GM23248 (cell line): ENCODE measurements at regions not wholly inside any gene's neighbourhood (a gene's known extent, or its start where the extent isn't known, plus 50 kb on each side); places are given as distances from the start of the nearest gene placed in this dataset.
A peak's percentile ranks its signal among the peaks of the same experiment; 100 is the strongest.

Experiments
- DNase-seq: peaks from one replicate; pipeline ENCODE4 v3.0.0-alpha.2; 2015
- H2AFZ ChIP-seq: fragments of 200-600 bp; sonication (generic); 2 replicates; pipeline ENCODE4 v1.6.1; 2016; ENCODE audit warnings: antibody characterized with exemption
- H3F3A ChIP-seq: fragments of 200-600 bp; sonication (generic); 2 replicates; pipeline ENCODE4 v1.6.1; 2016; ENCODE audit warnings: mild to moderate bottlenecking, antibody characterized with exemption, mixed run types; ENCODE audit not compliant: insufficient read depth
- H3K27ac ChIP-seq: fragments of 200-600 bp; sonication (generic); 2 replicates; pipeline ENCODE4 v1.5.1; 2016; ENCODE audit warnings: mild to moderate bottlenecking
- H3K27me3 ChIP-seq: fragments of 200-600 bp; sonication (generic); replicated peaks from 2 replicates; pipeline ENCODE4 v1.6.1; 2016; ENCODE audit warnings: mild to moderate bottlenecking; ENCODE audit not compliant: insufficient read depth
- H3K36me3 ChIP-seq: fragments of 200-600 bp; sonication (generic); 2 replicates; pipeline ENCODE4 v1.6.1; 2016; ENCODE audit warnings: low read depth, mild to moderate bottlenecking
- H3K4me1 ChIP-seq: fragments of 200-600 bp; sonication (generic); 2 replicates; pipeline ENCODE4 v1.6.1; 2016; ENCODE audit warnings: mild to moderate bottlenecking; ENCODE audit not compliant: insufficient read depth
- H3K4me2 ChIP-seq: fragments of 200-600 bp; sonication (generic); one replicate; pipeline ENCODE4 v1.6.1; 2016; ENCODE audit warnings: mild to moderate bottlenecking; ENCODE audit not compliant: unreplicated experiment
- H3K4me3 ChIP-seq: fragments of 200-600 bp; sonication (generic); 2 replicates; pipeline ENCODE4 v1.5.1; 2016; ENCODE audit warnings: mild to moderate bottlenecking
- H3K79me2 ChIP-seq: fragments of 200-600 bp; sonication (generic); 2 replicates; pipeline ENCODE4 v1.6.1; 2016; ENCODE audit warnings: mild to moderate bottlenecking; ENCODE audit not compliant: insufficient read depth
- H3K9ac ChIP-seq: fragments of 200-600 bp; sonication (generic); 2 replicates; pipeline ENCODE4 v1.6.1; 2016; ENCODE audit warnings: mild to moderate bottlenecking
- H3K9me2 ChIP-seq: fragments of 200-600 bp; sonication (generic); 2 replicates; pipeline ENCODE4 v1.6.1; 2016; ENCODE audit warnings: mixed run types, mild to moderate bottlenecking, moderate library complexity; ENCODE audit not compliant: insufficient read depth
- H3K9me3 ChIP-seq: fragments of 200-600 bp; sonication (generic); one replicate; pipeline ENCODE4 v1.6.1; 2017; ENCODE audit warnings: low read depth
- H4K20me1 ChIP-seq: fragments of 200-600 bp; sonication (generic); 2 replicates; pipeline ENCODE4 v1.6.0; 2016; ENCODE audit not compliant: insufficient read depth
- EZH2 ChIP-seq: fragments of 200-600 bp; sonication (generic); IDR thresholded peaks from 2 replicates; pipeline ENCODE4 v1.6.1; 2018; ENCODE audit warnings: antibody characterized with exemption, mild to moderate bottlenecking; ENCODE audit not compliant: insufficient read depth, poor library complexity, severe bottlenecking
- EZH2phosphoT487 ChIP-seq: fragments of 200-600 bp; sonication (generic); IDR thresholded peaks from 2 replicates; pipeline ENCODE4 v1.6.1; 2018; ENCODE audit warnings: antibody characterized with exemption, moderate library complexity, mild to moderate bottlenecking, low read depth; ENCODE audit not compliant: insufficient read depth
- WGBS, 2 experiments: methylation state at CpG; one replicate each; pipeline ENCODE4 v1.1.6; 2015 to 2017; ENCODE audit warnings: low lambda C conversion rate in 2 of 2, low coverage in 1 of 2; ENCODE audit errors: missing lambda C conversion rate in 2 of 2; 5-methylcytosine and 5-hydroxymethylcytosine counted together
- in situ Hi-C: fragments of 300-500 bp; cut with MboI; formaldehyde crosslinking; loops from 2 replicates; pipeline ENCODE4 v1.15.0; 2020

DNA sequence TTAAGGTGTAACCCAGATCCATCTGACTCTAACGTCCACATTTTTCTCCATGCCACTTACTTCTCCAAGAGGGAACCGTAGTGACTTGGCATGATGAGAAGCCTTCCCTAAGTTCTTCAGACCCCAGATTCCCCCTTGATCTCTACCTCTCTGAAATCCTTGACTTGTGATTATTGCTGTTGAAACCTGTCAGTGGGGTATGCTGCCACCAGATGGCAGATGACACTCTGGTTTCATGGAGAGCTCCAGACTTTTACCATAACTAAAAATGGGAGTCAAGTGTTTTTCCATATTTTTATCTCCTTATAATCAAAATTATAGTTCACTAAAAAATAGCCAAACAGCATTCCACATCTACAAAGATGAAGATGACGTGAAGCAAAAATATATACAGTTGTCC lies 504.2 kb downstream of the SOX6 start:
- TF ChIP-seq EZH2phosphoT487 = no peak
- no peak for TF ChIP-seq EZH2
- no peak overlapping the region for H3K27ac ChIP-seq
- no peaks in the 10 kb centered on the region for H3K9me3 ChIP-seq
- peak; percentile 18 for DNase-seq
- H3K4me2 ChIP-seq = no peak overlapping the region
- 44 to 48% methylated on average over 3 of the region's 3 CpGs for WGBS, 2 experiments
- no peaks in the 10 kb centered on the region for H3K9me2 ChIP-seq
- H3K4me1 ChIP-seq = no peaks in the 10 kb centered on the region
- H3F3A ChIP-seq = no peaks in the 10 kb centered on the region
- H3K36me3 ChIP-seq = no peaks in the 10 kb centered on the region
- H3K4me3 ChIP-seq = no peak overlapping the region
- H3K79me2 ChIP-seq = no peaks in the 10 kb centered on the region
- in situ Hi-C loops = no loop called here
- H3K27me3 ChIP-seq = no peaks in the 10 kb centered on the region; the same call in none of the 2 replicates
- H4K20me1 ChIP-seq = no peaks in the 10 kb centered on the region
- H3K9ac ChIP-seq = no peak overlapping the region
- H2AFZ ChIP-seq = no peak overlapping the region

DNA sequence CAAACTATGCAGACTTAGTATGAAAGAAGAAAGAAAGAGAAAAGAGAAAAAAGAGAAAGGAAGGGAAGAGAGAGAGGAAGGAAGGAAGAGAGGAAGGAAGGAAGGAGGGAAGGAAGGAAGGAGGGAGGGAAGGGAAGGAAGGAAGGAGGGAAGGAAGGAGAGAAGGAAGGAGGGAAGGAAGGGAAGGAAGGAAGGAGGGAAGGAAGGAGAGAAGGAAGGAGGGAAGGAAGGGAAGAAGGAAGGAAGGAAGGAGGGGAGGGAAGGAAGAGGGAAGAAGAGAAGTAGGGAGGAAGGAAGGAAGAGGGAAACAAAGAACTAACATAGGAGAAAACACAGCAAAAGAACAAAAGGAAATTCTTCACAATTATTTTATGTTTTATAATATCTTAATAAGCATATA lies 502.1 kb downstream of the SOX6 start:
- no peaks in the 10 kb centered on the region for H3K36me3 ChIP-seq
- DNase-seq = no peak
- TF ChIP-seq EZH2 = no peak
- no peak for TF ChIP-seq EZH2phosphoT487
- H3K4me1 ChIP-seq = no peaks in the 10 kb centered on the region
- H3K27me3 ChIP-seq = no peaks in the 10 kb centered on the region; the same call in none of the 2 replicates
- H2AFZ ChIP-seq = no peak overlapping the region
- H3K4me3 ChIP-seq = no peak overlapping the region
- H4K20me1 ChIP-seq = no peaks in the 10 kb centered on the region
- H3F3A ChIP-seq = no peaks in the 10 kb centered on the region
- no peak overlapping the region for H3K27ac ChIP-seq
- no peak overlapping the region for H3K9ac ChIP-seq
- H3K9me3 ChIP-seq = no peaks in the 10 kb centered on the region
- H3K79me2 ChIP-seq = no peaks in the 10 kb centered on the region
- in situ Hi-C loops = no loop called here
- H3K4me2 ChIP-seq = no peak overlapping the region
- H3K9me2 ChIP-seq = no peaks in the 10 kb centered on the region

DNA sequence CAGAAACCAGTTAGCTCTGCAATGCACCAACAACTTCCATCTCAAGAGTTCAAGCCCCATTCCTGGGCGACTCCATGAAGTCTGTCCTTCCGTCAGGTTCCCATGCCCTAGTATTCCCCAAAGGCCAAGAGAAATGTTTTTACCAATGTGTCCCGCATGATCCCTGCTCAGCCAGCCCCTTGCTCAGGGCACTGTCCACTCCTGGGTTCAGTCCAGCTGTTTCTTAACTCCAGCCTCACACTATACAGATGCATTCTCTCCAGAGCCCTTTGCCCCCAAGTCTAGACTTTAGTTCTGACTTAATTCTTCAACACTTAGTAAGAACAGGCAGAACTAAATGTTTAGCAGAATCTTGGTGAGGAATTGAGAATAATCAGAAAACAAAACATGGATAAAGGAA lies 497.5 kb downstream of the SOX6 start:
- Histone ChIP-seq H3K9me3 (no peaks in the 10 kb centered on the region), H3K4me2 (no peak overlapping the region), H4K20me1 (no peaks in the 10 kb centered on the region), H3K36me3 (no peaks in the 10 kb centered on the region), H3F3A (no peaks in the 10 kb centered on the region), H3K4me3 (no peak overlapping the region), H3K4me1 (no peaks in the 10 kb centered on the region), H3K79me2 (no peaks in the 10 kb centered on the region), H3K9ac (no peak overlapping the region), H3K27me3 (no peaks in the 10 kb centered on the region; the same call in 1 of the 2 replicates), H2AFZ (no peak overlapping the region), H3K27ac (no peak overlapping the region), H3K9me2 (no peaks in the 10 kb centered on the region)
- DNase-seq = no peak
- TF ChIP-seq EZH2phosphoT487 (no peak), EZH2 (no peak)
- WGBS, 2 experiments = 43 to 44% methylated on average over 3 of the region's 3 CpGs
- in situ Hi-C loops = no loop called here

DNA sequence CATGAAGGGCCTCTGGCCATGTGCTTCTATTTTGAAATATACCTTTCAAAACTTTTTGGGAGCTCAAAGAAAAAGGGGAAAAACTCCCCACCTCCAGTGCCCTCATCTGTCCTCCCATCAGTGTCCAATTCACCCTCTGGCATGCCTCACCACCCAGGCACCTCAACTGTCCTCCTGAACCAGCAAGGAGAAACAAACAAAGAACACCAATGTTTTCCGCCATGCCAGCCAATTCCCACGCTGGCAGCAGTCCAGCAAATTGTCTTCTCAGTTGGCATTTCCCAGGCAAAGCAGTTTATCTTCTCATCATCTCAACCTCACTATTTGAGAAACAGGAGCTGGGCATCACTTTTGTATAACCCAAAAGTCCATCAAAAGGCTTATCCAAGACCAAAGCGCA lies 496.9 kb downstream of the SOX6 start:
- Histone ChIP-seq H3K36me3 (no peaks in the 10 kb centered on the region), H3K9ac (no peak overlapping the region), H3K27ac (no peak overlapping the region), H2AFZ (no peak overlapping the region), H3K9me3 (no peaks in the 10 kb centered on the region), H3K4me3 (no peak overlapping the region), H3K79me2 (no peaks in the 10 kb centered on the region), H3K4me2 (no peak overlapping the region), H3K4me1 (no peaks in the 10 kb centered on the region), H3K9me2 (no peaks in the 10 kb centered on the region), H3F3A (no peaks in the 10 kb centered on the region), H4K20me1 (no peaks in the 10 kb centered on the region), H3K27me3 (no peaks in the 10 kb centered on the region)
- WGBS, 2 experiments = 38 to 44% methylated on average over 3 of the region's 3 CpGs
- DNase-seq = no peak
- TF ChIP-seq EZH2phosphoT487 (no peak), EZH2 (no peak)
- in situ Hi-C loops = no loop called here

DNA sequence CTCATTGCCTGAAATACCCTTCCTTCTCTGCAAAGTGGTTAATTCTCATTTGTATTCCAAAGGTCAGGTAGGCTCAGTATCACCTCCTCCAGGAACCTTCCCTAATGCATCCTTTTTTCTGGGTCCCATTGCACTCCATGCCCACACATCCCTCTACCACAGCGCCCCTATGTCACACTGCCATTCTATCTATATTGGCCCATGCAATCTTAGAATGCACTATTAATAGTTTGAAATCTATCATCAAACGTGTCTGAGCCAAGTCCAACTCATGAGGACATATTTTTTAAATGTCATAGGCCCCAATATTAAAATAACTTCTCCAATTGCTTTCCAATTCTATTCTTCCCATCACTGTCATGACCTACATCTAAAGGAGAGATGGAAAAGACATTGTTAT lies 495.1 kb downstream of the SOX6 start:
- WGBS, 2 experiments = 10 to 12% methylated on average over 2 of the region's 2 CpGs
- no peaks in the 10 kb centered on the region for H3K27me3 ChIP-seq
- H4K20me1 ChIP-seq = no peaks in the 10 kb centered on the region
- in situ Hi-C loops = no loop called here
- no peak for DNase-seq
- H3K79me2 ChIP-seq = no peaks in the 10 kb centered on the region
- H3K4me1 ChIP-seq = no peaks in the 10 kb centered on the region
- no peaks in the 10 kb centered on the region for H3K9me2 ChIP-seq
- H3K4me3 ChIP-seq = no peak overlapping the region
- H3K27ac ChIP-seq = no peak overlapping the region
- H3K4me2 ChIP-seq = no peak overlapping the region
- no peaks in the 10 kb centered on the region for H3K36me3 ChIP-seq
- no peak overlapping the region for H3K9ac ChIP-seq
- no peak for TF ChIP-seq EZH2
- no peak for TF ChIP-seq EZH2phosphoT487
- H3K9me3 ChIP-seq = no peaks in the 10 kb centered on the region
- no peaks in the 10 kb centered on the region for H3F3A ChIP-seq
- H2AFZ ChIP-seq = no peak overlapping the region
